ENCODE measurements at regions not wholly inside any gene's neighbourhood (a gene's known extent, or its start where the extent isn't known, plus 50 kb on each side); places are given as distances from the start of the nearest gene placed in this dataset.

- no peak for DNase-seq
Measured at GRCh38 chr14:26395726-26396125, 202.1 kb downstream of the NOVA1 start.

GRCh38 chr14:26394150-26394810 lies 203.6 kb downstream of the NOVA1 start:
- peak in 1 of 56 donors; percentile 23 for DNase-seq

DNA sequence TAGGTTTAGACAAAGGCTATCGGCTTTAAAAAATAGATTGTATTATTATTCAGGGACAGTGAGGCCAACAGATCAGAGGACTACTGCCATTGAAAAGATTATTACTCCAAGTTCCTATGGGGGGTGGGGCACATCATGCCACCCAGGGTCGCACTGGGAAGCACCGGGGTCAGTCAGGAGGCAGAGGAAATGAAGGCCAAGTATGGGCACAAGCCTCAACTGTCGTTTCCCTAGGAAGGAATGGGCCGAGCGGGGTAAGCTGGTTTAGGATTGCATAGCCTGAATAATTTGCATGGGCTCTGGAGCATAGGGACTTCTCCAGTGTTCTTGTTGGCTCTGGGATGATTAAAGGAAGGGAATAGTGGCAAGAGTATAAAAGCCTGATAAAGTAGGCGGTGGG lies 205.3 kb downstream of the NOVA1 start:
- DNase-seq, result no peak

- no peak for DNase-seq
Measured at GRCh38 chr14:26389646-26390508, 208.0 kb downstream of the NOVA1 start.

- DNase-seq, result no peak
Measured at GRCh38 chr14:26385310-26385709, 212.5 kb downstream of the NOVA1 start.

DNA sequence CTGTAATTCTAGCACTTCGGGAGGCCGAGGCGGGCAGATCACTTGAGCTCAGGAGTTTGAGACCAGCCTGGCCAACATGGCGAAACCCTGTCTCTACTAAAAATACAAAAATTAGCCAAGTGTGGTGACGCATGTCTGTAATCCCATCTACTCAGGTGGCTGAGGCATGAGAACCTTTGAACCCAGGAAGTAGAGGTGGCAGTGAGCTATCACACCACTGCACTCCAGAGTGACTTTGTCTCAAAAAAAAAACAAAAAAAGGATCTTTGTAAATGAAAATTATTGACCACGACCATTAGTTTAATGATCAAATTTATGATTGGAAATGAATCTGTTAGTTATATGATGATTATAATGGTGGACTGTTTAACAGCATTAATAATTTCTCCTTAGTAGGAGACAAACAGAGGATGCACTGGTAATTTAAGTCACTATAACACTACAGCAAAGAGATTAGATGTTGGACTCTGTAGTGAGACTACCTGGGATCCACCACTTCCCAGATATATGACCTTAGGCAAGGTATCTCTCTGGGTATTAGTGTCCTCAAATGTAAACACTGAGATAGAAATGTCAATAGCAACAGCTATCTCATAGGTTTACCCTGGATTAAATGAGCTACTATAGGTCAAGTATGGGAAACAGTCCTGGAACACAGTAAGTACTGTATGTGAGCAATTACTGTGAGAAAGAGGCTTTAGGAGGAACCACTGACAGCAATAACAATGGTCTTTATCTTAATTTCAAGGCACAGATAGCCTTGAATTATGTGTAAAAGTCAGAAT lies 214.7 kb downstream of the NOVA1 start:
- no peak for DNase-seq

- no peak for DNase-seq
Measured at GRCh38 chr14:26381405-26381804, 216.4 kb downstream of the NOVA1 start.

GRCh38 chr14:26380637-26381036 lies 217.2 kb downstream of the NOVA1 start:
- no peak for DNase-seq

DNA sequence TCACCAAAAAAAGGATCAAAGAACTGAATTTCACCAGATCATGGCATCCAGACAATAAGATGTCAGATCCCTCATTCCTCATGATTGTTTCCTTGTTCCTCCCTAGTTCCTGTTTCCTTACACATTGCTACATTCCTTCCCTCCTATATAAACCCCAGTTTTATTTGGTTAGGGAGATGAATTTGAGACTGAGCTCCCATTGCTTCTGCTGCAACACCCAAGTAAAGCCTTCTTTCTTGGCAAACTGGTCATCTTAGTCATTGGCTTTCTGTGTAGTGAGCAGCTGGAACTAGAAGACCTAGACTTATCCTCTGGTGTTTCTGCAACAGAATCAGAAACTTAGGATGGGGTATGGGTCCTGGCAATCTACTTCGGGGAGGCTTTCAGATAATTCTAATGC lies 217.9 kb downstream of the NOVA1 start:
- DNase-seq, result no peak

DNA sequence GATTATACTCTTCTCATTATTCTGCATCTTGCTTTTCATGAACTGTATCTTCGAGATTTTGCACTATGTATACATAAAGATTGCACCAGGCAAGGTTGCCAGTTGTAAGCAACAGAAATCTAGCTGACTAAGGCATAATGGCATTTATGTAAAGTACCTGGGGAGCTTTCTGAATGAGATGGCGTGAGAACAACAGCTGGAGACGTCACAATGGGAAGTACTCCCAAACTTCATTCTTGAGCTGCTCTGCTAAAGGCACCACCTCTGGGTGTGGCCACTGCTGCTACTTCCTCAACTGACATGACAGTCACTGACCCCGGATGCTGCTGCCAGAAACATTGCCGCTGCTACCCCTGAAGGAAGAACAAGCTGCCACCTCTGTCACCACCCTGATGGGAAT lies 220.7 kb downstream of the NOVA1 start:
- no peak for DNase-seq

GRCh38 chr14:26370115-26370514 lies 227.7 kb downstream of the NOVA1 start:
- DNase-seq, result no peak

GRCh38 chr14:26363689-26364088 lies 234.1 kb downstream of the NOVA1 start:
- DNase-seq, result no peak

DNA sequence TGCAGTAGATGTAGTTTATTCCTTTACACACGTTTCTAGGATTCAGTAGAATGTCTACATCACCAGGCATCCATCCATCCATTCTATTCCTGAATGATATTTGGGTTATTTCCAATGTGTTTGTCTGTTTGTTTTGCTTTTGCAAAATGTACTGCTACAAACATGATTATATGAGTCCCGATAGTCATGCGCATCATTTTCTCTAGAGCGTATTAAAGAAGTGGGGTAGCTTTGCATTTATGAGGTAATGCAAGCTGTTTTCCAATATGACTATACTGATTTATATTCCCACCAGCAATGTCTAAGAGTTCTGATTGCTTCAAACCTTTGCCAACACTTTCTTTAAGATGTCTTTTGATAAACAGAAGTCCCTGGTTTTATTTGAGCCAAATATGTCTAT lies 253.2 kb downstream of the NOVA1 start:
- DNase-seq, result no peak

- no peak for DNase-seq
Measured at GRCh38 chr14:26339381-26339780, 258.5 kb downstream of the NOVA1 start.

- no peak for DNase-seq
Measured at GRCh38 chr14:26338231-26338630, 259.6 kb downstream of the NOVA1 start.

DNA sequence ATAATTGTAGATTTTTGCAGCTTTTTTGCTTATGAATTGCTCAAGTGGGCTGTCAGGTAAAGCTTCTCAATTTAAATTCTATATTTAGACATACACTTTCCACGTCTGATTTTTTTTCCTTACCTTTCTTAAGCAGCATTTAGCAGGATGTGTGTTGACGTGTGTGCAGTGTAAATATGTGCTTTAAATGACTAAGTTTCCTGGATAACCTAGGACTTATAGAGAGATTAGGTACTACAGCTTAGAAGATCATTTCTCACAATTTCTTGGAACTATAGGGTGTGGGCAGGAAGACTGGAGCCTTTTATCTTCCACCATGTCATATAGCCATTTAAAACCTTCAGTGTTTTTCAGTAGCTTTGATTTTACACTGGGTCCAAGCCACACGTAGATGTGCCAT lies 263.5 kb downstream of the NOVA1 start:
- DNase-seq, result no peak

GRCh38 chr14:26332966-26333365 lies 264.9 kb downstream of the NOVA1 start:
- DNase-seq, result no peak

DNA sequence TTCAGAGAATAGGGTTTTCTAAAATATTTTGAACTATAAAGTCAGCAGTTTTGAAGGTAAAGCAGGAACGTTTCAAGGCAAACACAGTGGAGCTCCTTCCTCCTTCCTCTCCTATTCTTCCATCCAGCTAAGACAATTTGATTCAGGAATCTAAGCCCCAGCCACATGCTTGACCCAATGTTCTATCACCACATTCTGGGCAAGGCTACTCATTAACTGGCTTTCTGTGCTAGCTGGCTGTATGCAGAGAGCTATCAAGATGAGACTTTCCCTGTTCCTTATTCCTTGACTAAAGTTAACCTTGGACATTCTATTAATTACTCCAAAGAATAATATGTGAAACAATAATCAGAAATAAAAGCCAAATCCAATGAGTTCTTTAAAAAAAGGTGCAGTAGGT lies 266.9 kb downstream of the NOVA1 start:
- no peak for DNase-seq

DNA sequence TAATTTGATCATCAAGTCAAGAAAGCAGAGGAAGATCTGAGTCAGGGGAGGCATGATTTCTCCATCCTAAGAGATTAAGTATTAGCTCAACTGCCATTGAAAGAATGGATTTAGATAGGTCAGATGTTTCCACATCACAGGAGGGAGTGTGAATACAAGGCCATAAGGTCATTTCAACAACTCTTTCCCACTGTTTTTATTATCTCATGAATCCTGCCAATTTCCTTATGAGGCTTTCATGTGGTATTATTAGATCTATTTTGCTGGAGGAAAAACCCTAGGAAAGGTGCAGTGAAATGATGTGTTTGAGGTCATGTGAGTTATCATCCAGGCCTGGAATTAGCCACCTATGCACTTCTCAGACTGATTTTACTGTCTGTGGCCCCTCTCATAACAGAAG lies 269.0 kb downstream of the NOVA1 start:
- no peak for DNase-seq

- DNase-seq, result no peak
Measured at GRCh38 chr14:26323869-26324268, 274.0 kb downstream of the NOVA1 start.

DNA sequence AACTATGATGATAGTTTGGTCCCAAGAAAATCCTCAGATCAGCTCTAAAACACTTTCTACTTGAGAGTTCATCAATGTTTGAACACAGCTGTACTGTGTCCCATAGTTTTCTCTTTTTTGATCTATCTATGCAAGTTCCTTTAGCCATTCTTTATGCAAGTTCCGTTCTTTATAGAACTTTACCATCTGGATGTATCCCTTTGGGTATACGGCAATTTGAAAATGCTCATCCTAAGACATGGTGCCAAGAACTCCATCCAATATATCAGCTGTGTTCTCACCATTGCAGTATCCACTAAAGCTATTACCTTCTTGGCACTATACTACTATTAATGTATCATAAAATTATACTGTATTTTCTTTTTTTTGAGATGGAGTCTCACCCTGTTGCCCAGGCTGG lies 276.9 kb downstream of the NOVA1 start:
- no peak for DNase-seq

Measured in nucleus accumbens (tissue), 56 donors.